ENCODE measurements at regions not wholly inside any gene's neighbourhood (a gene's known extent, or its start where the extent isn't known, plus 50 kb on each side); places are given as distances from the start of the nearest gene placed in this dataset.

DNA sequence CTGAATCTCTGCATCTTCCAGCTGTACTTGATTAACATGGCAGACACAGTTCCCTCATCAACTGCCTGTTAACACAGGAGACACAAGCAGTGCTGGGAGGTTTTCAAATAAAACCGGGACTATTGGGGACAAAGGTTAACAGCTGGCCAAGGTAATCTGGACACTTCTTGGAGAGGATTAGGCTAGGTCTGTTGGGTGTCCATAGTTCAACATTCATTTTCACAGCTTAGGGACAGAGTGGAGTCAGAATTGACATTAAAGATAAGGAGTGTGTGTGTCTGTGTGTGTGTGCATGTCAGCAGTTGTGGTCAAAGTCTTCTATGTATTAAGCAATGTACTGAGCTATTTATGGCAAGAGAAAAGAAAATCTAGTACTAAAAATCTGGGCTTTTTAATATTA is 216.2 kb downstream of the MED10 start:
- Histone ChIP-seq H3K79me2 (ENCODE audit: control insufficient read depth, insufficient read depth, low read length) (no peaks in the 10 kb centered on the region), H4K20me1 (ENCODE audit: control insufficient read depth, extremely low read depth, insufficient read depth, low read length) (no peaks in the 10 kb centered on the region), H3K36me3 (ENCODE audit: control insufficient read depth in 2 of 2, extremely low read depth in 1 of 2, insufficient read depth in 2 of 2, low read length in 2 of 2) (no peaks in the 10 kb centered on the region), H3K27me3 (ENCODE audit: control insufficient read depth, extremely low read depth, insufficient read depth, low read length) (no peaks in the 10 kb centered on the region), H3K9me1 (ENCODE audit: control insufficient read depth, extremely low read depth, insufficient read depth, low read length) (no peaks in the 10 kb centered on the region), H3K4me1 (ENCODE audit: control insufficient read depth, extremely low read depth, insufficient read depth, low read length) (peaks cover 37% of the 10 kb centered on the region), H3K9ac (ENCODE audit: control insufficient read depth, extremely low read depth, insufficient read depth, low read length) (no peak overlapping the region), H2AFZ (ENCODE audit: control insufficient read depth, low read length) (no peak overlapping the region), H3K9me3 (ENCODE audit: control insufficient read depth, low read depth, low read length) (no peaks in the 10 kb centered on the region), H3K4me3 (ENCODE audit: control insufficient read depth in 2 of 3, extremely low read depth in 1 of 3, insufficient read depth in 2 of 3, low read depth in 1 of 3, low read length in 3 of 3) (no peak overlapping the region), H3K27ac (ENCODE audit: control insufficient read depth, insufficient read depth, low read length) (no peak overlapping the region), H3K4me2 (ENCODE audit: control insufficient read depth, extremely low read depth, insufficient read depth, low read depth, low read length) (no peak overlapping the region)
- dilution Hi-C loops (cut with MboI; ENCODE audit: extremely low pct_ligation_motif_present, low sequenced_read_pairs), result no loop called here
- TF ChIP-seq EZH2 (IDR thresholded peaks at IDR 0.05; ENCODE audit: low read length), result no peak
- TF ChIP-seq, protein P1, sequence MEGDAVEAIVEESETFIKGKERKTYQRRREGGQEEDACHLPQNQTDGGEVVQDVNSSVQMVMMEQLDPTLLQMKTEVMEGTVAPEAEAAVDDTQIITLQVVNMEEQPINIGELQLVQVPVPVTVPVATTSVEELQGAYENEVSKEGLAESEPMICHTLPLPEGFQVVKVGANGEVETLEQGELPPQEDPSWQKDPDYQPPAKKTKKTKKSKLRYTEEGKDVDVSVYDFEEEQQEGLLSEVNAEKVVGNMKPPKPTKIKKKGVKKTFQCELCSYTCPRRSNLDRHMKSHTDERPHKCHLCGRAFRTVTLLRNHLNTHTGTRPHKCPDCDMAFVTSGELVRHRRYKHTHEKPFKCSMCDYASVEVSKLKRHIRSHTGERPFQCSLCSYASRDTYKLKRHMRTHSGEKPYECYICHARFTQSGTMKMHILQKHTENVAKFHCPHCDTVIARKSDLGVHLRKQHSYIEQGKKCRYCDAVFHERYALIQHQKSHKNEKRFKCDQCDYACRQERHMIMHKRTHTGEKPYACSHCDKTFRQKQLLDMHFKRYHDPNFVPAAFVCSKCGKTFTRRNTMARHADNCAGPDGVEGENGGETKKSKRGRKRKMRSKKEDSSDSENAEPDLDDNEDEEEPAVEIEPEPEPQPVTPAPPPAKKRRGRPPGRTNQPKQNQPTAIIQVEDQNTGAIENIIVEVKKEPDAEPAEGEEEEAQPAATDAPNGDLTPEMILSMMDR (optimal IDR thresholded peaks at IDR 0.05 in 1 of 3, IDR thresholded peaks at IDR 0.05 in 1 of 3, conservative IDR thresholded peaks at IDR 0.05 in 1 of 3; ENCODE audit: extremely low read depth in 1 of 3, insufficient read depth in 2 of 3, low read length in 3 of 3), result no peak
- DNase-seq (ENCODE audit: low read depth, low spot score), result no peak
- FAIRE-seq, result no peak

DNA sequence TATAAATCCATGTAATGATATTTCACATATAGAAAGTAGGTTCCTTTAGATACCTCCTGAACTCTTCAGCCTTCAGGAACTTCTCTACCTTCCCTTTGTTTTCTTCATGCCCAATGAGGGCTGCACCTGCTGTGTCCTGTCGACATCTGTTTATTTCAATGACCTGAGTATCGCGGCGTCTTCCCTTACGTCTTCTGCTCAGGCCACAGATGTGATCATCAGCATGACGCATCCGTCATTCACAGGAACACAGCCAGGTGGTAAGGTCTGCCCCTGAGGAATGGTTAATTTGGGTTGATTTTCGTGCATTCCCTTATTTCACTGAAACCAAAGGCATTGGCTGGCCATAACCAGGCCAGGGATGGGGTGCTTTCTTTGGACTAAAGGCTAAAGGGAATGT is 217.1 kb downstream of the MED10 start:
- Histone ChIP-seq H3K36me3 (ENCODE audit: control insufficient read depth in 2 of 2, extremely low read depth in 1 of 2, insufficient read depth in 2 of 2, low read length in 2 of 2) (no peaks in the 10 kb centered on the region), H3K4me2 (ENCODE audit: control insufficient read depth, extremely low read depth, insufficient read depth, low read depth, low read length) (no peak overlapping the region), H3K9me1 (ENCODE audit: control insufficient read depth, extremely low read depth, insufficient read depth, low read length) (no peaks in the 10 kb centered on the region), H4K20me1 (ENCODE audit: control insufficient read depth, extremely low read depth, insufficient read depth, low read length) (no peaks in the 10 kb centered on the region), H2AFZ (ENCODE audit: control insufficient read depth, low read length) (no peak overlapping the region), H3K9ac (ENCODE audit: control insufficient read depth, extremely low read depth, insufficient read depth, low read length) (no peak overlapping the region), H3K4me3 (ENCODE audit: control insufficient read depth in 2 of 3, extremely low read depth in 1 of 3, insufficient read depth in 2 of 3, low read depth in 1 of 3, low read length in 3 of 3) (no peak overlapping the region), H3K27ac (ENCODE audit: control insufficient read depth, insufficient read depth, low read length) (no peak overlapping the region), H3K9me3 (ENCODE audit: control insufficient read depth, low read depth, low read length) (no peaks in the 10 kb centered on the region), H3K79me2 (ENCODE audit: control insufficient read depth, insufficient read depth, low read length) (no peaks in the 10 kb centered on the region), H3K27me3 (ENCODE audit: control insufficient read depth, extremely low read depth, insufficient read depth, low read length) (no peaks in the 10 kb centered on the region), H3K4me1 (ENCODE audit: control insufficient read depth, extremely low read depth, insufficient read depth, low read length) (peaks cover 28% of the 10 kb centered on the region)
- DNase-seq (ENCODE audit: low read depth, low spot score), result no peak
- FAIRE-seq, result no peak
- dilution Hi-C loops (cut with MboI; ENCODE audit: extremely low pct_ligation_motif_present, low sequenced_read_pairs), result no loop called here
- TF ChIP-seq, protein P1 (optimal IDR thresholded peaks at IDR 0.05 in 1 of 3, IDR thresholded peaks at IDR 0.05 in 1 of 3, conservative IDR thresholded peaks at IDR 0.05 in 1 of 3; ENCODE audit: extremely low read depth in 1 of 3, insufficient read depth in 2 of 3, low read length in 3 of 3), result no peak
- TF ChIP-seq EZH2 (IDR thresholded peaks at IDR 0.05; ENCODE audit: low read length), result no peak

Data from keratinocyte (primary cell).